ENCODE measurements at regions not wholly inside any gene's neighbourhood (a gene's known extent, or its start where the extent isn't known, plus 50 kb on each side); places are given as distances from the start of the nearest gene placed in this dataset.
A peak's percentile ranks its signal among the peaks of the same experiment; 100 is the strongest.

DNA sequence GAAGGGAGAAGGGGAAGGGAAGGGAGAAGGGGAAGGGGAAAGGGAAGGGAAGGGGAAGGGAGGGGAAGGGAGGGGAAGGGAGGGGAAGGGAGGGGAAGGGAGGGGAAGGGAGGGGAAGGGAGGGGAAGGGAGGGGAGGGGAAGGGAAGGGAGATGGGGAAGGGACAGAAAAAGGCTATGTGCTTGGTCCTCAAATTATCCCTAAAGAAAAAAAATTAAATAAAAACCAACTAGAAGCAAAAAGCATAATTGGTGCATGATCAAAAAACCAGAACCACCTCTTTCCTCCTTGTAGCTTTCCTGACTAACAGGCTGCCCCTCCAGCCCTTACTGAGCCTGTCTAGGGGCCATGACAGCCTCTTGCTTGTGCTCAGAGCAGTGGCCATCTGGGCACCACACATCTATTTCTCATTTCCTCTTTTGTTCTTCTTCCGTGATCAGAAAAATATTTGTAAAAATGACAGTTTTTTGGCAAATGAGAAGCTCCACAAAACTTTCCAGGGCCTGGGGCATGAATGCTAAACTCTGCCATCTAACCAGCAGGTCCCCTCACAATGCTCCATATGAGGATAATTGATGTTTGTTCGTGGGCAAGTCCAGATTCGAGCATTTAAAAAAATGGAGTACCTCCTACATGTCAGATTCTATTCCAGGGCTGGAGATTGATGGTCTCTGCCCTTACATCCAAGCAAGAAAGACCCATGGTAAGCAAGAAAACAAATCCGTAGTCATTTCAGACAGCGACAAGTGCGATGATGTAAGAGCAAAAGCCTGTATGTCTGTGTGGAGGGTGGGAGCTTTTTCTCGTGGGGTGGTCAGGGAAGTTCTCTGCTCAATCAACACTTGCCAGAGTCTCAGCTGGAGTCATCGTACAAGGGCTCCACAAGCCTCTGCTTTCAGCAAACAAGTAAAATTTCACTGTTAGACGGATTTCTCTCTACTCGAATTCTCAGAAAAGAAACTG is 320.9 kb downstream of the WDR11 start:
- DNase-seq: no peak

- no peak for DNase-seq
These were observed 327.8 kb downstream of the WDR11 start for GRCh38 chr10:121179006-121179405.

DNA sequence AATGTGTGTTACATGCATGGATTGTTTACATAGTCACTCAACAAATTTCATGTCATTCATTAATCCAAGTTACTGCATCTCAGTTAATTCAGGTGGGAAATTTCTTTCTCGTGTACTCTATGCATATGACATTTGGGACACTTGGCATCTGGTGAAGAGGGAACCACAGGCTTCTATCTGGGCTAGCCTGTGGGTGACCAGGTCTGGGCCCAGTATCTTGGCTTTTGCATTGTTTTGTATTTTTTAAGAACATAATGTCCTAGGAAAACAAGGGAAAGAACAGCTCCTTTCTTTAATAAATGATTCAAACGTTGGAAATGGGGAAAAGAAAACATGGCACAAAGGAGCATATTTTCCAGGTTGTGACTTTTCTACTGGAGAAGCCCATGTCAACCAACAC is 331.1 kb downstream of the WDR11 start:
- DNase-seq: no peak

DNA sequence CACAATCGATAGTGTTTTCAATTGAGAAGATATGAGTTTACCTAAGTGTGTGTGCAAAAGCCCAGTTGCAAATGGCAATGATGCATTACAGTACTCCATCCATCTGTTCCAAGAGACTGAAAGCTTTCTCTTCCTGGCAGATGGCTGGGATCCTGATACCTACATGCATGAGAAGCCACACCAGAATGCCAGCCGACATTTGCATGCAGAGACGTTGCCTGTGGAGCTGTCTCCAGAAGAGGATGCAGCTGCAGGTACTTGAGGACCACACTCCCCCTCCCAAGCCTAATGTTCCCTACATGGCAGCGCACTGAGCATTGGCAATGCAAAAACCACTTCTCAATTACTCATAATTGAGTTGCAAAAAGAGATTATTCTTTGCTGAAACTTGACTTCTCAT is 332.1 kb downstream of the WDR11 start:
- DNase-seq: no peak

DNA sequence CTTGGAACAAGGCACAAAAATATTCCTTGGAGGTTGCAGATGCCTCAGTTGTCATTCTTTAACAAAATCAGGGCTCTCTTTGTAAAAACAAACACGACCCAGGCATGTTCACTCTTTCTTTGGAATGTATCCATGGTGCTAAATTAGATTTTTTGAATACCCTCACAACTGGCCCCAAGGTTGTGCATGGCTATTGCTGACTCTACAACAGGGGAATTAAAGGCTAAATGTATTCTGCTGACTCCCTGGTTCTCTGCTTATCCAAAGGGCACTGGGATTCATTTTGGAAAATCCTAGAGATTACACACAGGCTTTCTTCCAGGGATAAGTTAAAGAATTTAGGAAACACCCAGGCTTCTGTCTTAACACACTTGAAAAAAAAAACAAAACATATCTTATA is 332.5 kb downstream of the WDR11 start:
- no peak for DNase-seq

DNA sequence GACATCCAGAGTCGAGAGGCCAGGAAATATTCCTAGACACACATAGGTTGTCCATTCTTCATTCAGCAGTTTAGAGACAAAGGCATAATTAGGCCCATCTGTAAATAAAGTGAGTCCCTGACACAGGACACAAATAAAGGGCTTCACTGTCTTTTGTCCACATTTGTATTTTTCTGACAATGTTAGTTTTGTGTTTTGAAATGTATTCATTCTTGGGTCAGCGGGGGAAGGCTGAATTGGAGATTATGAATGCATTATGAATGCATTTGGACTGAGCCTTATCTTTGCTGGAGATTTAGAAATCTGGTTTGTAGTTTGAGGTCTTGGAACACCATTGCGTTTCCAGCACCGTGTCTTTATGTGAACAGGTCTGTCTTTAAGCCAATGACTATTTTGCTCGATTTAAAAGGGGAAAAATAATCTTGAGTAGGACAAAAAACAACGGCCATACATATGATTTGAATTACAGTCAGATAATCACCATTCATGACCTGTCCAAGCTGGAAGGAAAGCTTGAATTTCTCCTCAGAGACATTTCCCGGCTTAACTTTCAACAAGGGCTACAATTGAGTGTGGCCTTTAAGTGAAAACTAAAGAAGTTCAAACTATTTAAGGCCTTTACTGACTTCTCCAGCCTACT is 334.8 kb downstream of the WDR11 start:
- peak; percentile 66 for DNase-seq

DNA sequence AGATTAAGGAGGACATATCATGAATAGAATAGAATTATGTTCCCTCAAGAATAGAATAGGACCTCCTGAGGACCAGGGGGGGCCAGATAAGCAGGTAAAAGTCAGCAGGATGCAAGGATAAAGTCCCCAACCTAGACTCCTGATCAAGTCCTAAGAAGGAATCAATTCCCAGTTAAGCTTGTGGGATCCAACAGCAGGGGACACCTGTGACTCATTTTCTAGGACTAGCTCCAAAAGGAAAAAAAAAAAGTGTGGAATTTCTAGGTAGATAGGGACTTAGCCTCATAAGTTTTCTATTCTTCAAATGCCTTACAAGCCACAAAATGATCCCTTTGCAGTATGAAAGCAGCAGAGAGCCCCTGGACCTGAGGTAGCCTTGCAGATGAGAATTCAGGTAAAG is 336.2 kb downstream of the WDR11 start:
- DNase-seq: no peak

- DNase-seq: no peak
These were observed 336.8 kb downstream of the WDR11 start for GRCh38 chr10:121188005-121188404.

DNA sequence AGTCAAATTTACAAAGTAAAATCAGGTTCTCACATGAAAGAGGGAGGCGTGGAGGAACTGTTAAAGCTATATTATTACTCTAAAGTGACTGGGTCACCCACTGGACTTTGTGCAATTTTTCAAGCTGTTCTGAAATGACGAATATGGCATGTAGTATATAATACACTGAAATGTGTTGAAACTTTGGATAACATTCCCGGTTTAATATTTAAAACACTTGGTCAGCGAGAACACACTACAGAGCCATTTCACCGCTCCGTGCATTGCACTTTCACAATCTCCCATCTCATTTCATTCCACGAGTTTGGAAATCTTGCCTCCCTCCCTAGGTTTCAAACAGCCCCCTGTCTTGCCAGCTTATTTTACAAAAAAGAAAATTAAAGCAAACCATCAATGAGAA is 337.9 kb downstream of the WDR11 start:
- no peak for DNase-seq

DNA sequence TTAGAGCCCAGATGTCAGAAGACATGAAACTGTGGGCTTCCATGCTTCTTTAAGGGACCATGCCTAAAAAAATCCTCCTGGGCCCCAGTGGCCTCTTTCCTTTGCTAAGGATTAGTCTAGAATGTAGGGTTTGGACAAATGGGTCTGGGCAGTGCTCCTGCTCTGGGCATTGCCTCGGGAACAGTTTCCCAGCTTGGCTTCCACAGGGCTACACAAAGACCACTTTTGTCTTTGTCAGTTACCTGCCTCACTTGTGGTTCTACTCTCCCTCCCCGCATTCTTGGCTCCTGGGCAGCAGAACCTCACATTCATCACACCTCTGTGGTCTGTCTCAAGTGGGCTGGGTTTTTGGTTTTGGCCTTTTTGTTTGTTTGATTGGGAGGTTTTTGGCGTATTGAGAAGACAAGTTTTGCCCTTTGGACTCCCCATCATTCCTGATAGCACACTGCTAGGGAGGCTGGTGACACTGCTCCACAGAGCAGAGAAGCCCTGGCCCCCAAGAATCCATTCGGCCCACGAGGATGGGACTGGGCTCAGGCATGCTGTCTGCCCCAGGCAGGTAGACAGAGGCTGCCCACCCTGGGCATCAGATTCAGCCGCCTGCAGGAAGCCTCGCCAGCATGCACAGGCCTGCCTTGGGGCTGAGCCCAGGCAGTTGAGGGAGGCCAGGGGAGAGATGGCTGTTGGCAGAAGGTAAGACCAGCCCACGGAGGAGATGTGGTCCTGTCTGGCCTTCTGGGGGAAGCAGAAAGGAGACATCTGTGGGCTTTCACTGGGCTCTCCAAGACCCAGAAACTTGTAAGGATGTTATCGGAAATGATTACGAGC is 343.7 kb downstream of the WDR11 start:
- DNase-seq: no peak

- DNase-seq: no peak
These were observed 344.4 kb downstream of the WDR11 start for GRCh38 chr10:121195524-121195910.

GRCh38 chr10:121199081-121199480 is 347.9 kb downstream of the WDR11 start:
- no peak for DNase-seq

GRCh38 chr10:121205625-121206024 is 354.5 kb downstream of the WDR11 start:
- DNase-seq: no peak

DNA sequence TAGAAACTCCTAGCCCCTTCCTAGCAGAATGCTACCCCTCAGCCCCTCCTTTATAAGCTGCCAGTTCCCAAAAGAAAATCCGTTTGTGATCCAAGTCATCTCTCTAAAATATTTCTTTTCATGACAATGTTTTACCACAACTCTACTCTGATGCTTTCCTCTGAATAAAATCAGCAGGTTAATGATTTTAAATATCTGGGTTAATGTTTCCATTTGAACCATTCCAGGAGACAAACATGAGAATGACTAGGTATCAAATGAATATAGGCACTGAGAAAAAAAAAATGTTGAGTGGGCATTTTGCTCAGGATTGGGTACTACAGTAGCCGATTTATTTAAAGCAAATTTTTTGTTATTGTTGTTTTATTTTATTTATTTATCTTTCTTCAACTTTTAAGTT is 360.3 kb downstream of the WDR11 start:
- DNase-seq: no peak

- DNase-seq: no peak
These were observed 362.3 kb downstream of the WDR11 start for GRCh38 chr10:121213437-121213836.

- peak; percentile 17 for DNase-seq
These were observed 365.1 kb downstream of the WDR11 start for GRCh38 chr10:121216295-121216694.

- DNase-seq: no peak
These were observed 365.6 kb downstream of the WDR11 start for GRCh38 chr10:121216721-121217181.

- no peak for DNase-seq
These were observed 366.2 kb downstream of the WDR11 start for GRCh38 chr10:121217331-121217730.

DNA sequence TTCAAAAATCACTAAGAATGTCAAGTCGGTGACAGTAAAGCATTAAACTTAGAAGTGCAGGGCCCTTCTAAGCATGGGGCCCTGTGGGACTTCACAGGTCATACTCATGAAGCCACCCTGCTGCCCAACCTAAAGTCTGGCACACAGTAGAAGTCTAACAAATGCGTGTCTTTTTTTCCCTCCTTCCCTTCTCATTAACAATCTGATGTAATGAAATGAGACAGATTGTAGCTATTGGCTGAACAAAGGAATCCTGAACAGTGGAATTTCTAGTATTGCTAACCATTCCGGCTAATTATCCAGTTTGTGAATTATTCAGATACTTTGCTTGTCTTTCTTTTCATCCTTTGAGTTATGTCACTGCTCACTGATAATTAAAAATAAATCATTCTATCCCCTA is 369.9 kb downstream of the WDR11 start:
- DNase-seq: no peak

DNA sequence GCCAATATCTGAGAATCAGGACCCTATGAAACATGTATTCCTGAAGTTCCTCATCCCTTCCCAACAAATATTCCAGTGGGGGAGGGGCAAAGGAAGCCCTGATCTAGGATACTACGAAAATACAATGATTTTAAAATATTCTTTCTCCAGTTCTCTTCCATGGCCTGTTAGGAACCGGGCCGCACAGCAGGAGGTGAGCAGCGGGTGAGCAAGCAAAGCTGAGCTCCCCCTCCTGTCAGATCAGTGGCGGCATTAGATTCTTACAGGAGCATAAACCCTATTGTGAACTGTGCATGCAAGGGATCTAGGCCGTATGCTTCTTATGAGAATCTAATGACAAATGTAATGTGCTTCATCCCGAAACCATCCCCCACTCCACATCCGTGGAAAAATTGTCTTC is 370.8 kb downstream of the WDR11 start:
- no peak for DNase-seq

DNA sequence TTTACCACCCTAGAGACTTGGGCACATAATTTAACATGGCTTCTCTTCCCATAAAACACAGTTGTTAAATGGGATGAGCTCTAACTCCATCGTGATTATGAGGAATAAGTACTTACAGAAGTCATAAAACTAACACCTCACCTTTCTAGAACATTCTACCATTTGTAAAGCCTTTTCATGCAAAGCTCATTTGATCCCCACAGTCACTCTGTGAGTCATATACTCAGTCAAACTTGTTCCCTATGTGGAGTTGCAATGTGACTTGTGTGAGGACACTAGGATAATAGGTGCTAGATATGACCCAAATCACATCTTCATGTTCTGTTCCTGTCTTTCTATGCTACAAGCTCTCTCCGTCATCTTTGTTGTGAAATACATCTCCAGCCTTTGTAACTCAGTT is 371.7 kb downstream of the WDR11 start:
- no peak for DNase-seq

- DNase-seq: no peak
These were observed 367.2 kb downstream of the FGFR2 start for GRCh38 chr10:121231079-121231478.

Measured in muscle of arm (tissue), 1 donor.